Brain microvascular endothelial cell (primary cell): ENCODE measurements at regions not wholly inside any gene's neighbourhood (a gene's known extent, or its start where the extent isn't known, plus 50 kb on each side); places are given as distances from the start of the nearest gene placed in this dataset.

Source experiments
- DNase-seq: peaks from one replicate; pipeline ENCODE4 v3.0.0-alpha.2; 2020
- H3K27ac ChIP-seq: fragments of 250-450 bp; sonication (Bioruptor Pico); 2 replicates; pipeline ENCODE4 v1.5.1; 2020; ENCODE audit warnings: mild to moderate bottlenecking, moderate library complexity
- H3K27me3 ChIP-seq: fragments of 250-450 bp; sonication (Bioruptor Pico); replicated peaks from 2 replicates; pipeline ENCODE4 v1.5.1; 2020; ENCODE audit warnings: mild to moderate bottlenecking
- H3K36me3 ChIP-seq: fragments of 250-450 bp; sonication (Bioruptor Pico); replicated peaks from 2 replicates; pipeline ENCODE4 v1.5.1; 2020; ENCODE audit warnings: mild to moderate bottlenecking
- H3K4me3 ChIP-seq: 2 replicates; pipeline ENCODE4 v1.5.1; 2011; ENCODE audit warnings: low read depth, mild to moderate bottlenecking, control low read depth, low read length, moderate library complexity
- in situ Hi-C: cut with HindIII; loops from 2 replicates; pipeline ENCODE4 v1.10.0; 2017; ENCODE audit warnings: low sequenced_read_pairs, low pct_ligation_motif_present
- TF ChIP-seq, protein P1 (sequence below): IDR thresholded peaks from 2 replicates; pipeline ENCODE4 v1.5.1; 2011; ENCODE audit warnings: low read depth, mild to moderate bottlenecking, moderate library complexity, low read length, control low read depth, inconsistent platforms; ENCODE audit errors: missing control alignments

DNA sequence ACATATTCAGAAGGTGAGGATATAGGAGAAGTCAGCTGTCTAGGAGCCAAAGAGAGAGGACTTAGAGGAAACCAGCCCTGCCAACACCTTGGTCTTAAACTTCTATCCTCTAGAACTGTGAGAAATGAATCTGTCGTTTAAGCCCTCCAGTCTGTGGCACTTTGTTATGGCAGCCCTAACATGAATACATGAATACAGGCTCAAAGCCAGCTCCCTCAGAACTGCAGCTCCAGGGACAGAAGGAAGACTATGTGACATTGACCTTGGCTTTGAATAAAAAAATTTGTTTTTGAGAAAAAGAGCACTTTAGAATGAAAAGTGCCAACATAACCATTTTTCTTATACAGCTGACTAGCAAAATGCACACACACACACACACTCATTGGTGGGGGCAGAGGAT, 110.9 kb upstream of the ATP2B2 start:
- in situ Hi-C loops = no loop called here
- DNase-seq = no peak

DNA sequence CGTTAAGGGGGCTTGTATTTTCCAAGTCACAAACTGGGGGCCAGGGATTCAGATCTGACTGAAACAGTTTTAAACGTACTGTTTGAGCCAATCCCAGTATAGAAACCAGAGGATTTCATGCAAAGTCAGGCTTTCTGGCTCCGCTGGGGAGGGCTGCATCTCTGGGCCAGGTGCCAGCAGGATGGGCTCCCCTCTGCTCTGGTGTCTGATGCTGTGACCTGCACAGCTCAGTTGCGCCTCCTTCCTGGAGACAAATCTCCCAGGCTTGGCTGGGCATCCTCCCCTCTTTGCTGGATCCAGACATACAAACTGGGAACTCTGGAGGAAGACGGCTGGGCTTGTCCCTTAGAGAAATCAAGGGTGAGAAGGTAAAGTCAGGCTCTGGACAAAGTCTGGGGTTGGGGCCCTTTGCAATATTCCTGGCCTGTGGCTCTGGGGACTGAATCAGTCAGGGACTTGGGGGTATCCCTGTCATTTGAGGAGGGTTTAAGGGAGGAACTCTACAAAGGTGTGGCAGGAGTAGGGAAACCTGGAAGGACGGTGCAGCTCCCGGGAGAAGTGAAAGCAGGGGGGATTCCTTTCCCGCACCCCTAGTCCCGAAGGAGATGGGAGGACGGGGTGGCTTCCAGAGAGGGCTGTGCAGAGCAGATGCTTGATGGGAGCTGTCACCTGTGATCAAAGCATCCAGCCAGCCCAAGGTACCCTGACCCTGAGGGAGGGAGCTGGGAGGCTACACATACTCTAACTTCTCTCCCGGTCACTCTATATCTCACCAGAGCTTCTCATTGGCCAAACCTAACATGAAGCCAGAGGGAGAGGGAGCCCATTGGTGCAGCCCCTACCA, 114.8 kb upstream of the ATP2B2 start:
- Histone ChIP-seq H3K27me3 (peaks cover 5% of the 10 kb centered on the region), H3K36me3 (no peaks in the 10 kb centered on the region), H3K27ac (no peak overlapping the region), H3K4me3 (no peak overlapping the region)
- no peak for DNase-seq
- in situ Hi-C loops = no loop called here
- TF ChIP-seq, protein P1, sequence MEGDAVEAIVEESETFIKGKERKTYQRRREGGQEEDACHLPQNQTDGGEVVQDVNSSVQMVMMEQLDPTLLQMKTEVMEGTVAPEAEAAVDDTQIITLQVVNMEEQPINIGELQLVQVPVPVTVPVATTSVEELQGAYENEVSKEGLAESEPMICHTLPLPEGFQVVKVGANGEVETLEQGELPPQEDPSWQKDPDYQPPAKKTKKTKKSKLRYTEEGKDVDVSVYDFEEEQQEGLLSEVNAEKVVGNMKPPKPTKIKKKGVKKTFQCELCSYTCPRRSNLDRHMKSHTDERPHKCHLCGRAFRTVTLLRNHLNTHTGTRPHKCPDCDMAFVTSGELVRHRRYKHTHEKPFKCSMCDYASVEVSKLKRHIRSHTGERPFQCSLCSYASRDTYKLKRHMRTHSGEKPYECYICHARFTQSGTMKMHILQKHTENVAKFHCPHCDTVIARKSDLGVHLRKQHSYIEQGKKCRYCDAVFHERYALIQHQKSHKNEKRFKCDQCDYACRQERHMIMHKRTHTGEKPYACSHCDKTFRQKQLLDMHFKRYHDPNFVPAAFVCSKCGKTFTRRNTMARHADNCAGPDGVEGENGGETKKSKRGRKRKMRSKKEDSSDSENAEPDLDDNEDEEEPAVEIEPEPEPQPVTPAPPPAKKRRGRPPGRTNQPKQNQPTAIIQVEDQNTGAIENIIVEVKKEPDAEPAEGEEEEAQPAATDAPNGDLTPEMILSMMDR = no peak

More for the DNA sequence above, 110.9 kb upstream of the ATP2B2 start:
- no peaks in the 10 kb centered on the region for H3K36me3 ChIP-seq
- H3K4me3 ChIP-seq = no peak overlapping the region
- H3K27me3 ChIP-seq = peaks cover 5% of the 10 kb centered on the region
- H3K27ac ChIP-seq = no peak overlapping the region
- TF ChIP-seq, protein P1 = no peak

DNA sequence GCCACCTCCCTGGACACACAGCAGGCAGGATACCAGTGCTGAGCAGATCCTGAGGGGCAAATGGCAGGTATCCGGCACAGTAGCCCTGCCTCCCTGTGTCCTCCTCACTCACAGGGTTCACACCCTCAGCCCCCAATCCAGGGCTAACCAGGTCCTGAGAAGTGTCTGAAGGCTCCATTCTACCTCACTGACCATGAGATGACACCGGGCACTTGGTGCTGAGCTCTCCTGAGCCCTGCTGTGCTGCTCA, 115.4 kb upstream of the ATP2B2 start:
- peaks cover 5% of the 10 kb centered on the region for H3K27me3 ChIP-seq
- in situ Hi-C loops = no loop called here
- DNase-seq = no peak
- no peaks in the 10 kb centered on the region for H3K36me3 ChIP-seq
- TF ChIP-seq, protein P1 = no peak
- H3K27ac ChIP-seq = no peak overlapping the region
- no peak overlapping the region for H3K4me3 ChIP-seq

DNA sequence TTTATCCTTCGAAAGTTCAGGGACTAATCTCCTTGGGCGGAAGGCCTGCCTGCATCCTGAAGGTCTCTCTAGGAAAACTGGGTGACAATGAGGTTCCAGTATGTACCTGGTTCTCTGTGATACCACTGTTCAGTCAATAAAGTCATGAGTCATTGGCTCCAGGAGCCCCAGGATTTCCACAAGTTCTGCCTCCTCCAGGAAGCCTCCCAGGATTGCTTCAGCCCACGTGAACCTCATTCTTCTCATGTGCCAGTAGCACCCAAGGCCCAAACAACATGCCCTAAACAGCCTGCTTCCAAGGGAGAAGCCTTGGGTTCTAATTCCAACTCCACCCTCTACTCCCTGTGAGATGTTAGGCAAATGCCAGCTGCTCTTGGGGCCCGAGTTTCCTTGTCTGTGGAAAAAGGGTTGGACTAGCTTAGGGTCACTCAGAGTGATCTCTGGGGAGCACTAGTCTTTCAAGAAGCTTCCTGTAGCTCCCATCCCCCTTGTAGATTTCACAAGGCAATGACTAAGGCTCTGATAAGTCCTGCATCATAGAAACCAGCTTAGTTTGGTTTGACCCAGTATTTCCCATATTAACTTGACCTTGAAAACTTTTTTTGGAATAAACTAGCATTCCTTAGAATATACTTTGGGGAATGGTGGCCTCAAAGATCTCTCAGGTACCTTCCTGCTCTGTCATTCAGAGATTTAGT, 118.3 kb upstream of the ATP2B2 start:
- Histone ChIP-seq H3K27ac (no peak overlapping the region), H3K36me3 (no peaks in the 10 kb centered on the region), H3K27me3 (peaks cover 5% of the 10 kb centered on the region), H3K4me3 (no peak overlapping the region)
- DNase-seq = no peak
- TF ChIP-seq, protein P1 = no peak
- in situ Hi-C loops = no loop called here

DNA sequence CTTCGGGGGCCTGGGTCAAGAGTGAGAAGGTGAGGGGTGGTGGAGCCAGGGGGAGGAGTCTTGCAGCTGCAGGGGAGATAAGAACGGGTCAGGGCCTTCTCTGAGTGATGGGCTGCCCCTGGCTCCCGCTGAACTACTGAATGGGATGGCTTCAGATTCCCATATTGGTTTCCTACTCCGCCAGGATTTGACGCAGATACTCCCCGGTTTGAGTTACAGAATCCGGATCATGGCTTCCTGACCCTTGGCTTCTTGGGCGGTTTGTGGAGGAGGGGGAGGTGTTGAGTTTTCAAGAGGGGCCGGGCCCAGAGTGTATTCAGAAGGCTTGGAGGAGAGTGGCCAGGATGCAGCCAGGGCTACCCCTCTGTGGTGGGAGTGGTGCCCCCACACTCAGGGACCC, 119.9 kb upstream of the ATP2B2 start:
- in situ Hi-C loops = no loop called here
- Histone ChIP-seq H3K27ac (no peak overlapping the region), H3K36me3 (no peaks in the 10 kb centered on the region), H3K27me3 (peaks cover 4% of the 10 kb centered on the region), H3K4me3 (no peak overlapping the region)
- DNase-seq = no peak
- TF ChIP-seq, protein P1 = no peak
